ENCODE measurements at regions not wholly inside any gene's neighbourhood (a gene's known extent, or its start where the extent isn't known, plus 50 kb on each side); places are given as distances from the start of the nearest gene placed in this dataset.

- no peak overlapping the region for H2BK15ac ChIP-seq (ENCODE audit: low read length)
- H3K27ac ChIP-seq (ENCODE audit: low read depth, low read length) = no peak overlapping the region
- H2BK20ac ChIP-seq (ENCODE audit: low read length) = no peak overlapping the region
- H3K14ac ChIP-seq (ENCODE audit: insufficient read length) = no peak overlapping the region
- DNase-seq (ENCODE audit: low read depth in 1 of 2, low spot score in 2 of 2) (no peak), FAIRE-seq (no peak)
- no peak overlapping the region for H3K56ac ChIP-seq (replicated peaks; ENCODE audit: insufficient read length, low read depth, low read length)
- H3K4me2 ChIP-seq (ENCODE audit: insufficient read depth in 1 of 2, low read depth in 2 of 2, low read length in 2 of 2) = no peak overlapping the region
- H3K4me3 ChIP-seq (ENCODE audit: extremely low read depth in 1 of 4, insufficient read depth in 2 of 4, low read depth in 3 of 4, low read length in 4 of 4) = no peak overlapping the region
- H3K79me1 ChIP-seq (ENCODE audit: low read depth, low read length) = no peaks in the 10 kb centered on the region
- no peak overlapping the region for H3K9ac ChIP-seq (replicated peaks in 1 of 4; ENCODE audit: extremely low read depth in 1 of 4, low read depth in 3 of 4, low read length in 3 of 4)
- WGBS, 2 experiments (ENCODE audit: extremely low coverage in 1 of 2, insufficient coverage in 1 of 2, insufficient read length in 1 of 2, insufficient replicate concordance in 2 of 2, low coverage in 1 of 2, low lambda C conversion rate in 2 of 2, missing lambda C conversion rate in 1 of 2) = 82 to 100% methylated on average over 1 to 2 of the region's 2 CpGs
- H3K4me1 ChIP-seq (replicated peaks in 1 of 4; ENCODE audit: control insufficient read depth in 3 of 4, insufficient read depth in 4 of 4, low read length in 3 of 4) = peaks cover 0 to 3% (median 1%) of the 10 kb centered on the region in 4 experiments; a peak in 2 of 7 replicates
- no peak overlapping the region for H4K91ac ChIP-seq (replicated peaks; ENCODE audit: insufficient read length, low read length)
- H4K20me1 ChIP-seq (replicated peaks in 1 of 2; ENCODE audit: control insufficient read depth in 1 of 2, insufficient read depth in 2 of 2, low read length in 2 of 2) = no peaks in the 10 kb centered on the region
- H3K23ac ChIP-seq (ENCODE audit: insufficient read length) = no peak overlapping the region
- no peak overlapping the region for H2AK5ac ChIP-seq (ENCODE audit: low read depth, low read length)
- H3K9me3 ChIP-seq (ENCODE audit: insufficient read depth in 2 of 2, low read depth in 1 of 2, low read length in 1 of 2) = no peaks in the 10 kb centered on the region
- H4K8ac ChIP-seq (ENCODE audit: extremely low read depth, insufficient read depth, low read length) = no peak overlapping the region
- H2BK120ac ChIP-seq (replicated peaks; ENCODE audit: low read depth, low read length) = no peak overlapping the region
- H3K79me2 ChIP-seq (ENCODE audit: control insufficient read depth in 1 of 2, insufficient read depth in 2 of 2, low read length in 2 of 2) = no peaks in the 10 kb centered on the region
- H3K36me3 ChIP-seq (ENCODE audit: control insufficient read depth in 2 of 4, insufficient read depth in 4 of 4, low read length in 3 of 4) = no peaks in the 10 kb centered on the region; a peak in 1 of 8 replicates
- no peak overlapping the region for H2BK5ac ChIP-seq (ENCODE audit: low read depth, low read length)
- no peaks in the 10 kb centered on the region for H3K23me2 ChIP-seq (ENCODE audit: low read depth, low read length)
- ChIA-PET CTCF (ENCODE audit: partially characterized antibody) (interaction anchor here (0.6 to 1.6 kb wide), 5 partner anchors 12 to 457 kb away, joined by 3 to 5 read pairs (median 3); no protein-coding TSS in a partner anchor), POLR2A (ENCODE audit: partially characterized antibody) (no interaction called here)
- no peak overlapping the region for H4K5ac ChIP-seq (ENCODE audit: insufficient read length, low read depth, low read length)
- no peak overlapping the region for H3K4ac ChIP-seq (replicated peaks; ENCODE audit: insufficient read length, low read depth, low read length)
- no peak overlapping the region for H2BK12ac ChIP-seq (ENCODE audit: low read depth, low read length)
- H2AFZ ChIP-seq (ENCODE audit: low read length) = no peak overlapping the region
- H3K18ac ChIP-seq (ENCODE audit: extremely low read depth, low read length) = no peak overlapping the region
- no peaks in the 10 kb centered on the region for H3K27me3 ChIP-seq (replicated peaks in 1 of 4; ENCODE audit: control insufficient read depth in 3 of 4, extremely low read depth in 1 of 4, insufficient read depth in 3 of 4, low read length in 3 of 4)
- no peak for TF ChIP-seq YY1 (IDR thresholded peaks at IDR 0.05; ENCODE audit: low read depth, low read length)
- TF ChIP-seq PHF8 (conservative IDR thresholded peaks at IDR 0.05; ENCODE audit: low read depth, low read length) = no peak
- no peak for TF ChIP-seq BCL11A (IDR thresholded peaks at IDR 0.05; ENCODE audit: low read depth in 2 of 2, low read length in 2 of 2)
- TF ChIP-seq RXRA (IDR thresholded peaks at IDR 0.05; ENCODE audit: insufficient read depth, low read depth, low read length) = no peak
- no peak for TF ChIP-seq SAP30 (IDR thresholded peaks at IDR 0.05; ENCODE audit: insufficient read depth, insufficient replicate concordance, low read length)
- TF ChIP-seq, protein P1, sequence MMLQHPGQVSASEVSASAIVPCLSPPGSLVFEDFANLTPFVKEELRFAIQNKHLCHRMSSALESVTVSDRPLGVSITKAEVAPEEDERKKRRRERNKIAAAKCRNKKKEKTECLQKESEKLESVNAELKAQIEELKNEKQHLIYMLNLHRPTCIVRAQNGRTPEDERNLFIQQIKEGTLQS (IDR thresholded peaks at IDR 0.05; ENCODE audit: insufficient read depth, low read depth, low read length) = no peak
- TF ChIP-seq, protein P2, sequence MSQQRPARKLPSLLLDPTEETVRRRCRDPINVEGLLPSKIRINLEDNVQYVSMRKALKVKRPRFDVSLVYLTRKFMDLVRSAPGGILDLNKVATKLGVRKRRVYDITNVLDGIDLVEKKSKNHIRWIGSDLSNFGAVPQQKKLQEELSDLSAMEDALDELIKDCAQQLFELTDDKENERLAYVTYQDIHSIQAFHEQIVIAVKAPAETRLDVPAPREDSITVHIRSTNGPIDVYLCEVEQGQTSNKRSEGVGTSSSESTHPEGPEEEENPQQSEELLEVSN (IDR thresholded peaks at IDR 0.05) = no peak
- TF ChIP-seq SRF (IDR thresholded peaks at IDR 0.05; ENCODE audit: low read depth, low read length) = no peak
- no peak for TF ChIP-seq KDM5A (IDR thresholded peaks at IDR 0.05; ENCODE audit: low read length)
- TF ChIP-seq HDAC6 (IDR thresholded peaks at IDR 0.05; ENCODE audit: low read depth, low read length) = no peak
- no peak for TF ChIP-seq MAFK (IDR thresholded peaks at IDR 0.05; ENCODE audit: low read depth, low read length)
- TF ChIP-seq CEBPB (IDR thresholded peaks at IDR 0.05; ENCODE audit: low read depth, low read length) = no peak
- TF ChIP-seq RFX5 (IDR thresholded peaks at IDR 0.05; ENCODE audit: borderline replicate concordance, low read depth, low read length) = no peak
- TF ChIP-seq, protein P3, sequence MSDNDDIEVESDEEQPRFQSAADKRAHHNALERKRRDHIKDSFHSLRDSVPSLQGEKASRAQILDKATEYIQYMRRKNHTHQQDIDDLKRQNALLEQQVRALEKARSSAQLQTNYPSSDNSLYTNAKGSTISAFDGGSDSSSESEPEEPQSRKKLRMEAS (IDR thresholded peaks at IDR 0.05) = no peak
Observed at GRCh38 chr10:104510644-104511043, 130.4 kb upstream of the SORCS3 start.
